Coronary artery (tissue), 2 donors: ENCODE measurements at regions not wholly inside any gene's neighbourhood (a gene's known extent, or its start where the extent isn't known, plus 50 kb on each side); places are given as distances from the start of the nearest gene placed in this dataset.
"Not testable (repeated sequence)": the region's sequence is repeated elsewhere in the genome, so short reads cannot be mapped to it uniquely, and the experiment has no call there.

Experiments used
- DNase-seq: peaks from one replicate; pipeline ENCODE4 v3.0.0-alpha.2; 2017; ENCODE audit warnings: low spot score
- H3K27ac ChIP-seq, 2 donors: fragments of 200-600 bp; sonication (generic); one replicate each; pipeline ENCODE4 v1.5.1; 2016 to 2019
- H3K4me3 ChIP-seq: fragments of 200-600 bp; sonication (generic); 2 replicates; pipeline ENCODE4 v1.5.1; 2016; ENCODE audit warnings: mild to moderate bottlenecking, moderate library complexity
- CTCF ChIP-seq: fragments of 200-600 bp; sonication (generic); IDR thresholded peaks from one replicate; pipeline ENCODE4 v1.5.1; 2019; ENCODE audit warnings: antibody characterized with exemption

- no peak for DNase-seq
- no peak overlapping the region for H3K4me3 ChIP-seq
- TF ChIP-seq CTCF: no peak
- no peak overlapping the region for H3K27ac ChIP-seq
Observed at GRCh38 chr12:24681570-24681969, 267.3 kb downstream of the BCAT1 start.

- TF ChIP-seq CTCF: no peak
- DNase-seq: no peak
- Histone ChIP-seq H3K4me3 (no peak overlapping the region), H3K27ac (no peak overlapping the region)
Observed at GRCh38 chr12:24679126-24679525, 269.8 kb downstream of the BCAT1 start.

- no peak for DNase-seq
- H3K27ac ChIP-seq: no peak overlapping the region
- H3K4me3 ChIP-seq: no peak overlapping the region
- no peak for TF ChIP-seq CTCF
Observed at GRCh38 chr12:24678436-24678835, 270.5 kb downstream of the BCAT1 start.

GRCh38 chr12:24668563-24668962 lies 280.3 kb downstream of the BCAT1 start:
- no peak overlapping the region for H3K4me3 ChIP-seq
- no peak for DNase-seq
- no peak overlapping the region for H3K27ac ChIP-seq
- no peak for TF ChIP-seq CTCF

- TF ChIP-seq CTCF: no peak
- no peak overlapping the region for H3K4me3 ChIP-seq
Observed at GRCh38 chr12:24664161-24664880, 284.6 kb downstream of the BCAT1 start.

GRCh38 chr12:24661657-24662096 lies 287.2 kb downstream of the BCAT1 start:
- Histone ChIP-seq H3K27ac (no peak overlapping the region), H3K4me3 (no peak overlapping the region)
- TF ChIP-seq CTCF: no peak
- no peak for DNase-seq

More at GRCh38 chr12:24664161-24664880, 284.6 kb downstream of the BCAT1 start:
- no peak for DNase-seq
- H3K27ac ChIP-seq: no peak overlapping the region

GRCh38 chr12:24659016-24659415 lies 289.9 kb downstream of the BCAT1 start:
- DNase-seq: no peak
- no peak overlapping the region for H3K4me3 ChIP-seq
- H3K27ac ChIP-seq: no peak overlapping the region
- no peak for TF ChIP-seq CTCF

- not testable (repeated sequence) for DNase-seq, H3K27ac ChIP-seq, H3K4me3 ChIP-seq
Observed at GRCh38 chr12:24654344-24654743, 294.6 kb downstream of the BCAT1 start.
